ENCODE measurements at regions not wholly inside any gene's neighbourhood (a gene's known extent, or its start where the extent isn't known, plus 50 kb on each side); places are given as distances from the start of the nearest gene placed in this dataset.
A peak's percentile ranks its signal among the peaks of the same experiment; 100 is the strongest.

DNA sequence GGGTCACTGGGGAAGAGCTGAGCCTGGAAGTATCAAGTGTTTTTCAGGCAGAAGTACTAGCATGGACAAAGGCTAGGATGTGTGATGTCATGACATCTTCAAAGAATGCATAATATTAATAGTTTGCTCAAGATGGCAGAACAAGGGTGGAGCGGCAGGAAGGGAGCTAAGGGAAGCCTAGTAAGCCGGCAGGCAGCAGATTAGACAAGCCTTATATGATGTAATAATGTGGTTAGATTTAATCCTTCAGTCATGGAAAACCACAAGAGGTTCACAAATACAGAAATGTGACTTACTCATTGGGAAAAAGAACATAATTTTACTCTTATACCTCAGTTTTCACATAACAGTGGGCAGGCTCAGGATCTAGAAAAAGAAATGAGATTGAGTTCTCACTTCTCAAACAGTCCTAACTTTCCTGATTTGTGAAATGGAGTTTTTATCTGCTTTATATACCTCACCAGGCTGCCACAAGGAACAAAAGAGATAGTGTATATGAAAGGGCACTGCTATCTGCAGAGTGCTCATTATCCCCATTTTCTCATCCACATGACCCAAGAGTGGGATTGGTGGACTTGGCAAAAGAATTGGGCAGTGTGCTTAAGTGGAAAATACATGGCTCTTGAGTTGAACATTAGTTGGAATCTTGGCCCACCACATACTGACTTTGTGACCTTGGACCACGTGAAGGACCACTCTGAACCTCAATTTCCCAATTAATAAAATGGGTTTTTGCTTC lies 89.1 kb upstream of the LHCGR start:
- H3K4me3 ChIP-seq (ENCODE audit: low read length), result no peak overlapping the region
- TF ChIP-seq, protein P1, sequence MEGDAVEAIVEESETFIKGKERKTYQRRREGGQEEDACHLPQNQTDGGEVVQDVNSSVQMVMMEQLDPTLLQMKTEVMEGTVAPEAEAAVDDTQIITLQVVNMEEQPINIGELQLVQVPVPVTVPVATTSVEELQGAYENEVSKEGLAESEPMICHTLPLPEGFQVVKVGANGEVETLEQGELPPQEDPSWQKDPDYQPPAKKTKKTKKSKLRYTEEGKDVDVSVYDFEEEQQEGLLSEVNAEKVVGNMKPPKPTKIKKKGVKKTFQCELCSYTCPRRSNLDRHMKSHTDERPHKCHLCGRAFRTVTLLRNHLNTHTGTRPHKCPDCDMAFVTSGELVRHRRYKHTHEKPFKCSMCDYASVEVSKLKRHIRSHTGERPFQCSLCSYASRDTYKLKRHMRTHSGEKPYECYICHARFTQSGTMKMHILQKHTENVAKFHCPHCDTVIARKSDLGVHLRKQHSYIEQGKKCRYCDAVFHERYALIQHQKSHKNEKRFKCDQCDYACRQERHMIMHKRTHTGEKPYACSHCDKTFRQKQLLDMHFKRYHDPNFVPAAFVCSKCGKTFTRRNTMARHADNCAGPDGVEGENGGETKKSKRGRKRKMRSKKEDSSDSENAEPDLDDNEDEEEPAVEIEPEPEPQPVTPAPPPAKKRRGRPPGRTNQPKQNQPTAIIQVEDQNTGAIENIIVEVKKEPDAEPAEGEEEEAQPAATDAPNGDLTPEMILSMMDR (conservative IDR thresholded peaks at IDR 0.05; ENCODE audit: low read length), result no peak
- DNase-seq (ENCODE audit: low read depth), result peak; percentile 56

DNA sequence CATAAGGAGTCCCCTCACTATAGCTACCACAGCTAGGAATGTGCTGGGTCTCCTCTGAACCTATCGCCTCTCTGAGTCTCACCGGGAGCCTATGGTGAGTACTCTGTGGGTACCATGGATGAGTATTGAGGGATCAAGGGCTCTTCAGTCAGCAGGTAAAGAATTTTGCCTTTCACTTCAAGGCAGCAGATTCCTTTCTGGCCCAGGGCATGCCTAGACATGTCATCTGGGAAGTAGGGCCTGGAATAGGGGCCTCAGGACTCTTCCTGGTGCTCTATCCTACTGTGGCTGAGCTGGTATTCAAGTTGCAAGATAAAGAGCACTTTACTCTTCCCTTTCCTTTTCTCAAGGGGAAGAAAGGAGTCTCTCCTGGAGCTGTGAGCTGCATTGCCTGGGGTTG lies 85.6 kb upstream of the LHCGR start:
- no peak overlapping the region for H3K4me3 ChIP-seq (ENCODE audit: low read length)
- TF ChIP-seq, protein P1 (conservative IDR thresholded peaks at IDR 0.05; ENCODE audit: low read length), result no peak
- DNase-seq (ENCODE audit: low read depth), result no peak

DNA sequence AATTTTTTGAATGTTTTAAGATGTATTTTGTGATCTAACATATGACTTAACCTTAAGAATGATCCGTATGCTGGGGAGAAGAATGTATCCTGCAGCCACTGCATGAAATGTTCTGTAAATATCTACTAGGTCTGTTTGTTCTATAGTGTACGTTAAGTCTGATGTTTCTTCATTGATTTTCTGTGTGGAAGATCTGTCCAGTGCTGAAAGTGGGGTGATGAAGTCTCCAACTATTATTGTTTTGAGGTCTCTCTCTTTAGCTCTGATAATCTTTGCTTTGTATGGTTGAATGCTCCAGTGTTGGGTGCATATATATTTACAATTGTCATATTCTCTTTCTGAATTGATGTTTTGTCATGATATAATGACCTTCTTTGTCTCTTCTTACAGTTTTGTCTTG lies 82.5 kb upstream of the LHCGR start:
- TF ChIP-seq, protein P1 (conservative IDR thresholded peaks at IDR 0.05; ENCODE audit: low read length), result no peak
- H3K4me3 ChIP-seq (ENCODE audit: low read length), result no peak overlapping the region
- no peak for DNase-seq (ENCODE audit: low read depth)

DNA sequence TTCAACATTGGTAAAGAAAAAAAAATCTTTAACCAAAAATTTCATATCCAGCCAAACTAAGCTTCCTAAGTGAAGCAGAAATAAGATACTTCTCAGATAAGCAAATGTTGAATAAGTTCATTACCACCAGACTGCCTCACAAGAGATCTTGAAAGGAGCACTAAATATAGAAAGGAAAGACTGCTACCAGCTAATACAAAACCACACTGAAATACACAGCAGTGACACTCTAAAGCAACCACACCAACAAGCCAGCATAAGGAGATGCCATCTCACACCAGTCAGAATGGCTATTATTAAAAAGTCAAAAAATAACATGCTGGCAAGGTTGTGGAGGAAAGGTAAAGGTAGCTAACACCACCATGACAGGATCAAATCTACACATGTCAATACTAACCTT lies 74.0 kb upstream of the LHCGR start:
- no peak for DNase-seq (ENCODE audit: low read depth)
- no peak overlapping the region for H3K4me3 ChIP-seq (ENCODE audit: low read length)
- TF ChIP-seq, protein P1 (conservative IDR thresholded peaks at IDR 0.05; ENCODE audit: low read length), result no peak

DNA sequence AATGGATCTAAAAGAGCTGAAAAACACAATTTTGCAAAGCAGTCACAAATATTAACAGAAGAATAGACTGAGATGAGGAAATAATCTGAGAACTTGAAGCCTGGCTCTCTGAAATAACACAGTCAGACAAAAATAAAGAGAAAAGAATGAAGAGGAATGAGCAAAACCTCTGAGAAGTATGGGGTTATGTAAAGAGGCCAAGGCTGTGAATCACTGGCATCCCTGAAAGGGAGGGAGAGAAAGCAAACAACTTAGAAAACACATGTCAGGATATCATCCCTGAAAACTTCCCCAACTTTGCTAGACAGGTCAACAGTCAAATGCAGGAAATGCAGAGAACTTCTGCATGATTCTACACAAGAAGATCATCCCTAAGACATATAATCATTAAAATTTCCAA lies 73.5 kb upstream of the LHCGR start:
- no peak overlapping the region for H3K4me3 ChIP-seq (ENCODE audit: low read length)
- TF ChIP-seq, protein P1 (conservative IDR thresholded peaks at IDR 0.05; ENCODE audit: low read length), result no peak
- DNase-seq (ENCODE audit: low read depth), result peak; percentile 40

DNA sequence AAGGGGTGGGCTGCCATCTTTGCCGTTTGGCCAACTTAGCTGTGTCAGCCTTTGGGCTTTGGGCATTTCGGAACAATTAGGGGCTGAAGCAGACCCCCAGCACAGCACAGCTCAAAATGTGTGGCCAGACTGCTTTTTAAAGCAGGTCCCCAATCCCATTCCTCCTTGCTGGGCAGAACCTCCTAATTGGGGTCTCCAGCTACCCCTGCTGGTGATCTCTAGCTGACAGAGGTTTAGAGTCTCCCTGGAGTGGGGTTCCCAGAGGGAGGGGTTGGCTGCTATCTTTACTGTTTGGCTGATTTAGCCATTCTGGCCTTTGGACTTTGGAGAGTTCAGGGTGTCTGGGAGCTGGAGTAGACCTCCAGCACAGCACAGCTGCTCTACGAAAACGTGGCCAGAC lies 71.5 kb upstream of the LHCGR start:
- DNase-seq (ENCODE audit: low read depth), result no peak
- H3K4me3 ChIP-seq (ENCODE audit: low read length), result no peak overlapping the region
- TF ChIP-seq, protein P1 (conservative IDR thresholded peaks at IDR 0.05; ENCODE audit: low read length), result no peak

DNA sequence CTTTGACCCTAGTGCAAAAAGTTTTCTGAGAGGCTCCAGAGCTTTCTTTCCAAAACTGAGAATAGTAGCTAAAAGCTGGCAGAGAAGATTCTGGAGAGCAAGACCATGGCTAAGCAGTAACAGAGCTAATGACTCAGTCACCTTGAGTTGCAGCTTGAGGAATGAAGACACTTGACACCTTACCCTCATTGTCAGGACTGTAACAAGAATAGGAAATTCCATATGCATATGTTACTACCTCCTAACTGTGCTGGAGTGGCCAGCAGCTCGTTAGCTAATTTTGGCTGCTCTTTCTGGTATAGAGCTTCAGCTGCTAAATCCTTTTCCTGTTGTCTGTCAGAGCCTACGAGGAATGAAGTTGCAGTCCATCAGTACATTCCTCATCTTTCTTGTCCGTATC lies 68.6 kb upstream of the LHCGR start:
- DNase-seq (ENCODE audit: low read depth), result peak; percentile 1
- TF ChIP-seq, protein P1 (conservative IDR thresholded peaks at IDR 0.05; ENCODE audit: low read length), result no peak

More for the DNA sequence above, 68.6 kb upstream of the LHCGR start:
- H3K4me3 ChIP-seq (ENCODE audit: low read length), result no peak overlapping the region

All from AG10803 (cell line).